Hepatic stellate cell (primary cell): ENCODE measurements at regions not wholly inside any gene's neighbourhood (a gene's known extent, or its start where the extent isn't known, plus 50 kb on each side); places are given as distances from the start of the nearest gene placed in this dataset.

Experiments
- DNase-seq: peaks from one replicate; pipeline ENCODE4 v3.0.0; 2011; ENCODE audit warnings: low spot score

DNA sequence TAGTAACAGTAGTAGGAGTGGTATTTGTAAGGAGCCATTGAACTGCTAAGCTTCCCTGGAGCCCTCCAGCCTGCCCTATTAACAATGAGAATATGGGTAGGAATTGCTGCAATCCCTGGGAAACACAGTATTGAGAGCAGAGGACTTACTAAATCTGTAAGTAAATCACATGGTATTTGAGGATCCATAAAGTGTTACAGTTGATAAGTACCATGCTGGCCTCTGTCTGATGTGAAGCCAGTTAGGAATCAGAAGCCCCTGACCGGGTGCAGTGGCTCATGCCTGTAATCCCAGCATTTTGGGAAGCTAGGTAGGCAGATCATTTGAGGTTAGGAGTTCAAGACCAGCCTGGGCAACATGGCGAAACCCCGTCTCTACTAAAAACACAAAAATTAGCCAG lies 224.6 kb downstream of the C1D start:
- DNase-seq = no peak

DNA sequence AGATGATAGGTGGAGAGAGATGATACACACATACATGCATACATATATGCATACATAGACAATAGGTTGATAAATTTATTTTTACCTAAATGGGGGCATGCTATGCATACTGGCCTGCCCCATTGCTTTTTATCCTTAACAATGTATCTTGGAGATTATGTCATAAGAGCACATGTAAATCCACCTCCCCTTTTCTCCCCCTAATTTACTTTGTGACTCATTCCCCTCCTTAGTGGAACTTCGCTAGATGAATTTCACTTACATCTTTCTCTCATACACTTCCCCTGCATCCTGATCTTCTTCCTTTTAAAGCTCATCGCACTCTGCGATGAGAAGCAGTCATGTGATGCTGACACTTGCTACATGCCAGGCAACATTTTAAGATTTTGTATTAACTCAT lies 223.6 kb downstream of the C1D start:
- peak; percentile 8 for DNase-seq

DNA sequence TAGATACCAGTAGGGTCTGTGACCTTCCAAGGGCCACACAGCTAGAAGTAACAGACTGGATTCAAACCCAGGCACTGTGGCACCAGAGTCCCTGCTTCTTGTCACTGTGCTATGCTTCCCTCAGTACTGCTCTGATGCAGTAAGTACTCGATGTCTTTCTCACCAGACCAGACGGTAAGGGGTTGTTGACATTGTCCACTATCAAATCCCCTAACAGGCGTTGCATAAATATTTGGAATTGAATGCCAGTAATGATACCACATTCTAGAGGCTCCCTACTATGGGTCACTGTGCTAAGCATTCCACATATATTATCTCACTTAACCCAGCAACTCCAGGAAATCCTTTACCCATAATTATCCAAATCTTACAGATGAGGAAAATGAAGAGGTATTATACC lies 223.1 kb downstream of the C1D start:
- peak; percentile 6 for DNase-seq

DNA sequence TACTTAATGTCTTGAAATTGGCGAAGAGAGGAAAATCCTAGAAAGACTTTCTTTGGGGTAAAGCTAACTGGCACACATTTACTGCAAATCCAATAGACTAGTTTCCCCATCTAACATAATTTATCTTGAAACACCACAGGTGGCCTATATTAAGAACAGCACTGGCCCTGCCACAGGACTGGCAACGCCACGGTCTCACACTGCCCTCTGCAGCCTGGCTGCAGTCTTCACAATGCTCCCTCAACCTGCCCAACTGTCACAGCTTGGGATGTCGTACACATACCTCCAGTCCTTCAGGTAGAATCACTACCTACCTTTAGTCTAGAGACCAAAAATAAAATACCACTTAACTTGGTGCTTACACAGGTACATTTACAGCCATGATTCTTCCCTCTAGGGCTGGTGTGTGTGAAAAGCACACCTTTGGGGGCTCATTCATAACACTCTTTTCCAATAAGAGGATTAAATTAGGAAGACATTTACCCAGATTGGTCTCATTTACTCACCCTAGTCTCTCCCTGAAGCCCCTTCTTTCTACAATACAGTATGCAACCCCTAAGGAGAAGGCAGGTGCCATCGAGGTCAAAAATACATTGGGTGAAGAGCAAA lies 222.2 kb downstream of the C1D start:
- DNase-seq = peak; percentile 45

DNA sequence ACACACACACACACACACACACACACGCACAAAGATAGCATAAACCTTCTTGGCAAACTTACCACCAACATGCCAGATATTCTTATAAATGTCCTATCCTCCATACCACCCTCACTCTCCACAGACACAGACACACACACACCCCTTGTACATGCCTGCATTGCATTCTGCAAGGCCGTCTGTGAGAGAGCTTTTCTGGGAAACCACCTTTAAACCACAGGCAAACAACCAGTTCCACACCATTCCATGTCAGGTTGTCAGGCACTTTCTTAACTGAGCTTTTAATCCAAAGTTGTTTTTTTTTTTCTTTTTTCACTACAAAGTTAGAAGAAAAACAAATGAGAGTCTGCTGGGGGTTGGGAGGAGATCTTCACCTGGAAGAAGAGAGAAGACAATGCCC lies 221.1 kb downstream of the C1D start:
- no peak for DNase-seq

DNA sequence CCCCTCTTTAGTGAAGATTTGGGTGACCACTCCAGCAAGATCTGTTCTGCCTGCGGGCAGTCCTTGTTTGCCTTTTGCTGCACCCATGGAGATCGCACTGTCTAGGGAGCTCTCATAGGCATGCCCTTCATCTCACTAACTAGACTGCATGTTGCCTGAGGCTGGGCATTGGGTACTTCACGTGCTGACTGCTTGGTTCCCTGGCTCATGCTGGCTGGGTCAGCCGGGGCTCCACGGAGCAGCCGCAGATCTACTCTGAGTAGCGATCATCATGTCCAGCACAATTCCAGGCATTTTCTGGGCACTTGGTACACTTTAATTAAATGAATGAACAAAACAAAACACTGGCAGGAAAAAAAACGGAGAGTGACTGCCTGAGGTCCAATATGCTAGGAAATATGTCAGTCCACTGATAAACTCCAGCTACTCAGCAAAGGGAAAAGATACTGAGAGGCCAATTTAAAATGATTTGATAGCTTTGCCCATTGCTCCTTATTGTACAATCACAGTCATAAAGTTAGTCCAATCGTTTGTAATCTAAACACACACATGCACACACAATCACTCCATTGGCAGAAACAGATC lies 220.3 kb downstream of the C1D start:
- no peak for DNase-seq

DNA sequence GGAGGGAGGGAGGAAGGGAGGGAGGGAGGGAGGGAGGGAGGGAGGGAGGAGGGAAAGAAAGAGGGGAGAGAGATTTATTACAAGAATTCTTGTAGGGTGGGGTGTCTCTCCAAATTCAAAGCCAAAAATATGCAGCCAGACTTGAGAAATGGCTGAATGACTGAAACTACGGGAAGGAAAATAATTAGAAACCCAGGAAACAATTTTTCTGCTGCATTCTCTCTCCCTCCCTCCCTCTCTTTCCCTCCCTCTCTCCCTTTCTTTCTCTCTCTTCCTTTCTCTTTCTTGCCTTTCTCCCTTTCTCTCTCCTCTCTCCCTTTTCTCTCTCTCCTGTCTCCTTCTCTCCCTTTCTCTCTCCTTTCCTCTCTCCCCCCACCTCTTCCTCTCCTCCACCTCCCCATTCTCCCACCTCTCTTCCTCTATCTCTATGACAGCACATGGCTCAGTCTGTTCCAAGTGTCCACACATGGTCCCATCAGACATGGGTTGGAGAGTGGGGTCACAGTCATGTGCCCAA lies 218.7 kb downstream of the C1D start:
- no peak for DNase-seq

DNA sequence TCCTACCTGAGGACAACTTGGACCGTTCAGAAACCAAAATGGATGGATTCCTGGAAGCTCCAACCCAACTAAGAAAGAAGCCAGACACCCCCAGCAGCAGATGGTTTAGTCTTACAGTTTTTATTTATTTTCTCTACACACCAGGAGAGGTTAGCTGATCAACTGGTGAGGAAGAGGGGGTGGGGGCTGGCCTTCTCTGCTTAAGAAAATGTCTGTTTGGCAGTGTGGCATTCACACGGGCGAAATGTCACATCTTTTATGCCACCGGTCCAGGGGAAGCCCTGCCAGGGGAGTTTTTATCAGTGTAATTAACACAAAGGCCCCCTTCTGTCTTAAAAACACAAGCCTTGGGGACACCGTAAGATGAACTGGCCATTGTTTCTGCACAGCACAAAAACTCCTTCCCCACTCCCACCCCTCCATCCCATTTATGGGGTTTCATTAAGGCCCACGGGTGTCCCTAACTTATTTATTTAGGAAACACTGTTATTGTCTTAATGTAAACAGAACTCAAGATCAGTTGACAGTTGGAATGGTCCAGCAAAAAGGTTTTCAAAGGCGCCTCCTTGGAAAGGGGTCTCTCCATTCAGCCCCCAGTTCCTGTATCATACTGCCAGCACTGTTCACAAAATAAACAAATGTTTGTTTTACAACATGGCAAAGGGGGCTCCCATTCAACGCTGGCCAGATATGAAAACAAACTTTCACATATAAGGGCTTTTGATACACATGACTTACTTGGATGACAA lies 217.0 kb downstream of the C1D start:
- DNase-seq = no peak

DNA sequence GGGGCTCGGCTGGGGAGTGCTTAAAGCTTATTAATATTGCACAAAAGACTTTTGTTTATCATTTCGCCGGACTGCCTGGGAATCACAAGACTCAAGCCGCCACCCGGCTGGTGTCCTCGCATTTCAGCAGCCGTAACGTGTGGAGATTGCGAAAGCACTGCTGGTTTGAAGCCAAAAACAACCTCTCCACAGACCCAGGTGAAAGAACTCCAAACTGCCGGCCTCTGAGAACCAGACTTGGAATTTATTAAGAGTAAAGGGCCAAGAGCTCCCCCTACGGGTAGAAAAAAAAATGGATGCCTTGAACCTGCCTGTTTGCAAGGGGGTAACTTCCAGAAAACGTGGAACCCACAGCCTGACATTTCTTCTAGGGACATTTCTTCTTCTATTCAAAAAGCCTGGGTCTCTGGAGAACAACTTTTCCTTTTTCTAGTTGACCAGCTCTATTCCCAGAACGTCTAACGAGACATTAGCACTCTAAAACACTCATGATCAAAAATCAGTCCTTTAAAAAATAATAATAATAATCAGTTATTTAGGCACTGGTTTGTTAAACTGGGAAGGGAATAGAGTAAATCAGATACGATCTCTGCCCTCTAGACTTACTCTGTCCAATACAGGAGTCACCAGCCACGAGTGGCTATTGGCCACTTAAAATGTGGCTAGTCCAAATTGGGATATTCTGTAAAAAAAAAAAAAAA lies 216.3 kb downstream of the C1D start:
- DNase-seq = peak; percentile 54

DNA sequence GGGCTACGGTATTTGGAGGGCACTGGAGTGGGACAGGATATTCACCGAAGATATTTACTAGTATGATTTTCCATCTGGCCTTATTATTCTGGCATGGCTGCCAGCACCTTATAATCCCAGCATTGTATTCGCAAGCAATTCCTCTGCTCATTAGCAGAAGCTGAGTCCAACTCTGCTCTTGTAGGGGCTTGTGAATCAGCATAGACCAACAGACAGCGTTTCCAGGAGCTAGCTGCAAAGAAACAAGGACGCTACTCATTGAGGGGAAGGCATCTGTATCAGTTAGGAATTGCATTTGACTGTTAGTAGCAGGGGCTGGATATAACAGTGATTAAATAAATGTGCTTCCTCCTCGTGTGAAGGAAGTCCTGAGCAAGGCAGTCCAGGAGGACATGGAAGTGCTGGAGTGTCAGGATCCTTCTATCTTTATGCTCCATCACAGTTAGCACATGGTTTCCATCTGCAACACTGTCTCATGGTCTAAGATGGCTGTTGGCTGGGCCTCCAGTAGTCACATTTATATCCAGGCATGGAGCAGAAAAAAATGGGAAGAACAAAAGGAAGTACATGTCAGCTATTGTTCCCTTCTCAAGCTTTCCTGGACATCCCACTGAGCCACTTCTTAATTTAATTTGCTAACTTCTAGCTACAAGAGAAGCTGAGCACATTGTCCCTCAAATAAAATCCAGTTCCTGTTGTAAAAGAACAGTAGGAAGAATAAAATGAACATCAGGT lies 214.1 kb downstream of the C1D start:
- DNase-seq = no peak

DNA sequence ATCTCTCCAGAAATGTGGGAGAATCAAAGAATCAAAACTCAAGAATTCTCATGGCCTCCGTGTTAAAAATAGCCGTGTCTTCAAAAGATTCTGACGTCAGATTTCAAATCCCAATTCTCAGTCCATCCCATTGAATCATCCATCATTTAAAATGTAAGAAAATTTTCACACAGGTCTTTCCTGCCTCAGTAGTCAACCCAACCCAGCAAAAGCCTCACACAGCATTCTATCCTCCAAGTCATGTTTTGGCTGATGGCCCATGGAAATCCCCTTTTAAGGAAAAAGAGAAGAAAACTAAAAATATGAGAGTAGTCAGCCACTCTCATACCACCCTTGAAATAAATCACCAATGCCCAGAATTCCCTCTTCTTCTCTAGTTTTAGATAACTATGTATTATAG lies 211.8 kb downstream of the C1D start:
- DNase-seq = no peak

DNA sequence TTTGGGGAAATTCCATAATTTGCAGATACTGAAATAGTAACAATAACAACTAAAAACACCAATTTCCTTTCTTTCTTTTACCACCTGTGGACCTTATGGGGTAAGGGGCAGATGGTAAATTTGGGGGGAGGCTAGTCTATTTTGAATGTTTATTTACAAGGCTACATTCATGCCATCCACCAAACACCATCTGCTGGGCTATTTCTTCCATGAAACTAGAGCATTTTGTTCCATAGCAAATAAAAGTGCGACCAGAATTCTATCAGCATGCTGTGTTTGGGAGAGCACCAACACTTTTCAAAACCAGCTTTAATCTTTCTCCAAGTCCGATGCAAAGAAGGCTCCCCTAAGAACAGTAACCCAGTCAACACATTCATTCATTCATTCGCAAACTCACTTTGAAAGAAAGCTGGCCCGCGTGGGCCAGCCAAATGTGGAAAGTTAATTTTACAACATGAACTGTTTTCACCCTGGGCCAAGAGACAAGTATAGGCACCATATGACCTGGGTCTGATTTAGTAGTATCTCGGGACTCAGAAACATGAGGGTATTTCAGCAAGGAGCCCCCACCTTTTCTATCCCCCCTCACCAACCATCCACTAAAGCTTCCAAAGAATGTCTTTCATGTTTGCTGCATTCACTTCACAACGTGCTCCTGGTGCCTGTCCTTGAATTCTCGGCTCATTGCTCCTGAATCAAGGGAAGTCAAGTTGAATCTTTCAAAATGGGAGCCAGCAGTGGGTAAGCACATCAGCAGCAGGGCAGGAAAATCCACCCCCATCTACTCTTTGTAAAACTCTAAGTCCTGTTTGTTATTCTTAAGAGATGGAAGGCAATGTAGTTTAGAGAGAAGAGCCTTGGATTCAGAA lies 210.6 kb downstream of the C1D start:
- no peak for DNase-seq

DNA sequence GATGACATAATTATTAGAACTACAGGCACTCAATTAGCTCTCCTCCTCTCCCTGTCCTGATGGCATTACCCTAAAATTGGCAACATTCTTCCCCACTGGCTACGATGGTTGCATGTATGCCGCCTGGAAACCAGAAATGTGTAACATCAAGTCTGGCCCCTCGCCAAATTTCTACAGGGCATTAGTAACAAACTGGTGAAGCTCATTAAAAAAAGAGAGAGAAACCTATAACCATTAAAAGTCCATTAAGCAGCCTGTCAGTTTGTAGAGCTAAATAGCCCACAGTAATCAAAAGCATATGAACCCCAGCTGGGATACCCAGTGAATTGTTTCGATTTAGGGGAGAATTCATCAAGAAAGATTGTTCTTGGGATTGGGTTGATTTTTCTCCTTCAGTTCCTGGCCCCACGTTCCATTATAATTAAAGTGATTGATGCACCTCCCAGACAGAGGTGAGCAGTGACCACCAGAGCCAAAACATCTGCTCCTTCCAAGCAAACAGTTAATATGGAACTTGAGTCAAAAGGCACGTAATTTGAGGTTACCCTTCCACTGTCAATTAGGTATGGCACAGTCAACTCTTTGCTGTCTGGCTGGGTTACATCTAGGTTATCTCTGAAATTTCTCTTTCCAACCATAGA lies 208.6 kb downstream of the C1D start:
- DNase-seq = no peak

DNA sequence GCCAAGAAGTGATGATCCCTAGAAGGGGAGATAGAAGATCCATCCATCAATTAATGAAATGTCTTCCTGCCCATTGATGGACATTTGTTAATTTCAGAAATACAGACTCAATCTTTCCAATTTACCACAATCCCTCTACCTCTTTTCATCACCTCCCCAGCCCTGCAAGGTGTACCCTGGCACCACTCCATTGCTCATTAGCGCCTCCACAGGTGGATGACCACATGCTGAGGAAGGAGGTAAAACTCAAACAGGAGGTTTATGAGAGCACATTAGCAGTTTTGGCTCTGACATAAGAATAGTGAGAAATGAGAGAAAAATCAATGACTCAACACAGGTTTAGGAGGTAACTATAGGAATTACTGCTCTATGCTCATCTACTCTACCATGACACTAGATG lies 208.0 kb downstream of the C1D start:
- no peak for DNase-seq

DNA sequence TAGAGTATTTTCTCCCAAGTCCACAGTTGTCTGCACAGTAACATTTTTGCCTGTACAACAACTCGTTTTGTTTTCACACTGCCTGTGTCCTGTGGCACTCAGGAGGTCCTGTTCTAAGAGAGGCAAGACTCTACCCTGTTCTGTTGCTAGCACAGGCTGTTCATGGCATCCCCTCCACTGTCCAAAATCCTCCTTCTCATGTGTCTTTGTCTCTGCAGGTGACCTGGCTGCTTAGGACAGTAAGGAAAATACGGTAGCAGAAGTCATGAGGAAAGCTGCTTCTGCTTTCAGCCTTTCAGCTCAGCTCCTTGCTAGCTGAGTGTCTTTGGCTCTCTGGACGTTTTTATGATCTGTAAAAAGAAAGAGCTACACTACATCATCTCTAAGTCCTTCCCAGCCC lies 205.9 kb downstream of the C1D start:
- DNase-seq = no peak

DNA sequence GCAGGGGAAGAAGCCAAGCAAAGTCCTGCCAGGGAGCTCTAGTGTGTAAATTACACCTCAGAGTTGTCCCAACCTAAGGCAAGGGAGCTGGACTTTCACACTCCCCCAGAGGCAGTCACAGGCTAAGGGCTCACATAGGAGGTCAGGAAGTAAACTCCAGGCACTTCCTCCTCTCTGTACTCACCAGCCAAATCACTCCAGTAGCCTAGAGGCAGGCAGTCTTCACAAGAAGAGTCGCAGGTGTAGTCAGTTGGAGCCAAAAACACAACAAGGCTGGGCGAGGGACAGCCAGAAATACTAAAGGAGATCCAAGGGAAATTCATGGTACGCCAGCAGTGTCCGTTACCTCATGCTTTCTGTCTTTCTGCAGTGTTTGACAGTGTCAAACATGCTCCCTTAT lies 205.0 kb downstream of the C1D start:
- no peak for DNase-seq

DNA sequence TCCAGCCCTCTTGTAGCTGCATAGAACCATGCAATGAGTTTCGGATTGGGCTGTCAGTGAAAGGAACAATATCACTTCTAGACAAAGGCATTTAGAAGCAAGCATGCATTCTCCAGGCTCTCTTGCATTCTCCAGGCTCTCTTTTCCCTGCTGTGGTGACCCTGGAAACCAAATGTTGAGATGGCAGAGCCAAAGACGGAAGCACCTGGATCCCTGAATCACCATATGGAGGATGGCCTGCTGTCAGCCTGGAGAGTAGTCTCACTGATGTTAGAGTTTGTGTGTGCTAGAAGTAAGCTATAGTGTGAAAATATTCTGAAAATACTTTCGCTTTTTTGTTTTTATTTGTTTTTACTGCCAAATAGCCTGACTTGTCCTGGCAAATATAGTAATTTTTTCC lies 203.9 kb downstream of the C1D start:
- DNase-seq = no peak

DNA sequence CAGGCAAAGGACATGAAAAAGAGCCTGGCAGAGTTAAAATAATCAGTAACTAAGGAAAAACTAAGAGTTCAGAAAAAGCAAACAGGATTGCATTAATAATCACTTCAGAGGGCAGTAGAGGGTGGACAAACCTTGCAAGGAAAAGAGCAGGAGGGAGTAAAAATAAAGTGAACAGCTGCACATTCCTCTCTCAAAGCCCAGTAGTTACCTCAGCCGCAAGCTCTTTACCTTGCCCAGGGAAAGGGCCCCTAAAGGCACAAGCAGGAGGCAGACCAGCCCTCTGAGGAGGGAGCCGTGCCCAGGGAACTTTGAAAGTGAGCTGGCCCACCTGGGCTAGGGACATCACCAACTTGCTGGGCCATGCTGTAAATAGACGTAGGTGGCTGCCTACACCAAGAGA lies 196.9 kb downstream of the C1D start:
- DNase-seq = no peak

DNA sequence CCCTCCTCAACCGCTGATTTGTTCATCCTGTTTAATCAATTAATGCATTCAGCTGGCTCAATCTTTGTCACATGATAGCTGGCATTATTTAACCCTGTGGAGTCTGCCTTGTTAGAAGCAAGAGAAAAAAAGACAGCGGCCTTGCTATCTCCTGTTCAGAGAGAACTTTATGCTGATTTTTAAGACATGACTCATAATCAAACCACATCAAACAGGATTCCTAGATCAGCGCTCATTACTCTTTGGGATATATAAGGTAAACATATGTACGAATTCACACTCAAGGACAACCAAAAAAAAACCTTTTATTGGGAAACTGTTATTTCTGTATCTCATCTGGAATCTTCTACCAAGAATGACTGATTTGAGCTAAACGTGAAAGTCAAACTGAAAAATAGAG lies 195.1 kb downstream of the C1D start:
- no peak for DNase-seq

DNA sequence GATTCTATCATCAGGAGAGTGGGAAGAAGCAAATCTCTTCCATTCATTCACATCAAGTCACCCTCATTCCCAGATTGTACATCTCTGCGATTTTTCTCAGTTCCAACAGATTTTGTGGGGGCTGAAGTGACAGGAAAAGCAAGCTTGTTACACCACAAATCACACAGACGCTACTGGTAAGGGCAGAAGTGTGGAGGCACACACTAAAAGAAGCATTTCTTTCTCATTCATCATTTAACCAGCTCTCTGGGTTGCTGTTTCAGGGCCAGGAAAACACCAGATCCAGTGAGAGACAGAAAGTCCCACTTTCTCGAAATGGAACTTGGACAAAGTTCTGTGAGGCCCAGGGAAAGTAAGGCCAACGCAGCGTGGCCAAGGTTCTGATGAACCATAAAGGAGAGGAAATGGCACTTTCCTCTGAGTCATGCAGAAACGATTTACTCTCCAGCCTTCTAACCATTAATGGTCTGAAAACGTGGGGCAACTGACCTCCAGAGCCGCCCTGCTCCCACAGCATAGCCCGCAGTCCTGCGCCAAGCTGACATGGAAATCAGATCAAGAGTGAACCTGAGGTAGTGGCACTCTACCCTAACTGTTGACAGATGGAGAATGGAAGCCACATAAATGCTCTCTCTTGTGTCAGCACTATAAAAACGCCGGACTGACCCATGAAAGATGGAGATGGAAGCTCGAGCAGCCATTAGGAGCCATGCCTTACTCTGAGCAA lies 191.0 kb downstream of the C1D start:
- no peak for DNase-seq
